Stomach (tissue), 4 donors: ENCODE measurements at regions not wholly inside any gene's neighbourhood (a gene's known extent, or its start where the extent isn't known, plus 50 kb on each side); places are given as distances from the start of the nearest gene placed in this dataset.

Experiments
- CTCF ChIP-seq, 7 experiments: fragments of 450-650 bp in 4 of 7; fragments of 200-600 bp in 3 of 7; sonication (generic) in 3 of 7; IDR thresholded peaks; one replicate each; pipeline ENCODE4 v1.5.1; 2016 to 2019; ENCODE audit warnings: antibody characterized with exemption in 7 of 7, control low read depth in 2 of 7, mild to moderate bottlenecking in 1 of 7
- POLR2A ChIP-seq, 4 donors: fragments of 450-650 bp; IDR thresholded peaks; one replicate each; pipeline ENCODE4 v1.6.1; 2016; ENCODE audit warnings: antibody characterized with exemption in 4 of 4, control low read depth in 2 of 4, mild to moderate bottlenecking in 1 of 4, moderate library complexity in 1 of 4

GRCh38 chr2:153079315-153079714 lies 360.9 kb downstream of the ARL6IP6 start:
- TF ChIP-seq CTCF (IDR thresholded peaks at IDR 0.05) = no peak
- TF ChIP-seq POLR2A (IDR thresholded peaks at IDR 0.05) = no peak
